Uterus (tissue), 3 donors: ENCODE measurements at regions not wholly inside any gene's neighbourhood (a gene's known extent, or its start where the extent isn't known, plus 50 kb on each side); places are given as distances from the start of the nearest gene placed in this dataset.

Experiments
- DNase-seq, 2 donors: peaks; one replicate each; pipeline ENCODE4 v3.0.0-alpha.2; 2019 to 2020
- H3K27ac ChIP-seq, 2 donors: fragments of 200-600 bp; sonication (generic); 1 replicate in 1 of 2; 2 replicates in 1 of 2; pipeline ENCODE4 v1.5.1; 2016 to 2018
- H3K27me3 ChIP-seq, 2 donors: fragments of 200-600 bp; sonication (generic); one replicate each; pipeline ENCODE4 v1.5.1; 2018 to 2019; ENCODE audit warnings: control low read depth in 1 of 2
- H3K36me3 ChIP-seq, 2 donors: fragments of 200-600 bp; sonication (generic); one replicate each; pipeline ENCODE4 v1.5.1; 2019; ENCODE audit warnings: control low read depth in 1 of 2
- H3K4me1 ChIP-seq, 2 donors: fragments of 200-600 bp; sonication (generic); one replicate each; pipeline ENCODE4 v1.5.1; 2018 to 2019; ENCODE audit warnings: control low read depth in 1 of 2
- H3K4me3 ChIP-seq, 2 donors: fragments of 200-600 bp; sonication (generic); 1 replicate in 1 of 2; 2 replicates in 1 of 2; pipeline ENCODE4 v1.5.1; 2018 to 2019; ENCODE audit warnings: mild to moderate bottlenecking in 1 of 2
- H3K9me3 ChIP-seq, 2 donors: fragments of 200-600 bp; sonication (generic); one replicate each; pipeline ENCODE4 v1.5.1; 2019; ENCODE audit warnings: control low read depth in 1 of 2
- POLR2A ChIP-seq, 2 donors: fragments of 450-650 bp; IDR thresholded peaks; one replicate each; pipeline ENCODE4 v1.6.1; 2016; ENCODE audit warnings: antibody characterized with exemption in 2 of 2, mild to moderate bottlenecking in 1 of 2, moderate library complexity in 1 of 2
- intact Hi-C: fragments of 100-400 bp; cut with DNase I; formaldehyde crosslinking; loops from one replicate; pipeline ENCODE4 v1.15.1; 2023; ENCODE audit warnings: low total_unique reads
- TF ChIP-seq, protein P1 (sequence below), 4 experiments: fragments of 200-600 bp in 2 of 4; fragments of 450-650 bp in 2 of 4; sonication (generic) in 2 of 4; IDR thresholded peaks; one replicate each; pipeline ENCODE4 v1.5.1; 2016 to 2019; ENCODE audit warnings: antibody characterized with exemption in 4 of 4, mild to moderate bottlenecking in 2 of 4, moderate library complexity in 1 of 4
- donor health status: DM: yes; HTN: yes; CAD: no.

GRCh38 chr5:57627661-57628060 lies 145.1 kb upstream of the ACTBL2 start:
- Histone ChIP-seq H3K36me3 (no peaks in the 10 kb centered on the region), H3K4me1 (no peaks in the 10 kb centered on the region), H3K9me3 (no peaks in the 10 kb centered on the region), H3K27me3 (no peaks in the 10 kb centered on the region), H3K4me3 (no peak overlapping the region), H3K27ac (no peak overlapping the region)
- intact Hi-C loops, result no loop called here
- no peak for TF ChIP-seq POLR2A (IDR thresholded peaks at IDR 0.05)
- TF ChIP-seq, protein P1, sequence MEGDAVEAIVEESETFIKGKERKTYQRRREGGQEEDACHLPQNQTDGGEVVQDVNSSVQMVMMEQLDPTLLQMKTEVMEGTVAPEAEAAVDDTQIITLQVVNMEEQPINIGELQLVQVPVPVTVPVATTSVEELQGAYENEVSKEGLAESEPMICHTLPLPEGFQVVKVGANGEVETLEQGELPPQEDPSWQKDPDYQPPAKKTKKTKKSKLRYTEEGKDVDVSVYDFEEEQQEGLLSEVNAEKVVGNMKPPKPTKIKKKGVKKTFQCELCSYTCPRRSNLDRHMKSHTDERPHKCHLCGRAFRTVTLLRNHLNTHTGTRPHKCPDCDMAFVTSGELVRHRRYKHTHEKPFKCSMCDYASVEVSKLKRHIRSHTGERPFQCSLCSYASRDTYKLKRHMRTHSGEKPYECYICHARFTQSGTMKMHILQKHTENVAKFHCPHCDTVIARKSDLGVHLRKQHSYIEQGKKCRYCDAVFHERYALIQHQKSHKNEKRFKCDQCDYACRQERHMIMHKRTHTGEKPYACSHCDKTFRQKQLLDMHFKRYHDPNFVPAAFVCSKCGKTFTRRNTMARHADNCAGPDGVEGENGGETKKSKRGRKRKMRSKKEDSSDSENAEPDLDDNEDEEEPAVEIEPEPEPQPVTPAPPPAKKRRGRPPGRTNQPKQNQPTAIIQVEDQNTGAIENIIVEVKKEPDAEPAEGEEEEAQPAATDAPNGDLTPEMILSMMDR (IDR thresholded peaks at IDR 0.05), result no peak
- DNase-seq, result no peak

DNA sequence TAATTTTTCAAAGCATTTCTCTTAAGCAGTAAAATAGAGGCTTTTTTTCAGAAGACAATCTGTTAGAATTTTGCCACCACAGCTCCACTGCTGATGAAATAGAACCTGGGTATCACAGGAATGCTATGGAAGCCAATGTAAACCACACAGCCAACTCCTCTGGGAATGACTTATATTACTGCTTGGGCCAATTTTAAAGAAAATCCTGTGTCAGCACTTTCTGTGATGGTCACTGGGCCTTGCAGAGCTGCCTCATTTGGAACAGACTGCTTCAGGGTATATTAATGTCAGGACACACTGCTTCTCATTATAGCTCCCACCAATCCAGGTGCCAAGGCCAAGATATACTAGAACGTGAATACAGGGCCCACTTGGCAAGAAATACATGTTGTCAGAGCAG lies 144.1 kb upstream of the ACTBL2 start:
- TF ChIP-seq, protein P1 (IDR thresholded peaks at IDR 0.05), result no peak
- TF ChIP-seq POLR2A (IDR thresholded peaks at IDR 0.05), result no peak
- Histone ChIP-seq H3K4me3 (no peak overlapping the region), H3K9me3 (no peaks in the 10 kb centered on the region), H3K27ac (no peak overlapping the region), H3K27me3 (no peaks in the 10 kb centered on the region), H3K36me3 (no peaks in the 10 kb centered on the region), H3K4me1 (no peaks in the 10 kb centered on the region)
- intact Hi-C loops, result no loop called here
- DNase-seq, result no peak

DNA sequence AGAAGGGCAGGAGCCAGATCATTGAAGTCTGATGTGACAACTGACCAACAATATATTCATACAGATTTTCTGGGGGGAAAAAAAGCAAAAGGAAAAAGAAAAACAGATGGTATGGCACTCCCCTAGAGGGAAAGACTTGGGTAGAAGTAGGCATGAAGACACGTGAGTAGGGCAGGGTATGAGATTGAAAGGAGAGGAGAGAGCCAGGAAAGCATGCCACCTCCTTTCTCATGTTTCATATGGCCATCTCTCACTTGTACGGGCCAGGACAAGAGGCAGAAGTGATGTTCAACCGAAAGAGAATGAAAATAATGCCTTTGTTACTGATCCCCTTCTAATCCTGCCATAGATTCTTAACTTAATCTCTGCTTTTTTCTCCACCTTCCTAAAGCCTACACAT lies 139.0 kb upstream of the ACTBL2 start:
- no peak for DNase-seq
- TF ChIP-seq, protein P1 (IDR thresholded peaks at IDR 0.05), result no peak
- TF ChIP-seq POLR2A (IDR thresholded peaks at IDR 0.05), result no peak
- Histone ChIP-seq H3K9me3 (no peaks in the 10 kb centered on the region), H3K27ac (no peak overlapping the region), H3K27me3 (no peaks in the 10 kb centered on the region), H3K36me3 (no peaks in the 10 kb centered on the region), H3K4me1 (no peaks in the 10 kb centered on the region), H3K4me3 (no peak overlapping the region)
- intact Hi-C loops, result no loop called here

DNA sequence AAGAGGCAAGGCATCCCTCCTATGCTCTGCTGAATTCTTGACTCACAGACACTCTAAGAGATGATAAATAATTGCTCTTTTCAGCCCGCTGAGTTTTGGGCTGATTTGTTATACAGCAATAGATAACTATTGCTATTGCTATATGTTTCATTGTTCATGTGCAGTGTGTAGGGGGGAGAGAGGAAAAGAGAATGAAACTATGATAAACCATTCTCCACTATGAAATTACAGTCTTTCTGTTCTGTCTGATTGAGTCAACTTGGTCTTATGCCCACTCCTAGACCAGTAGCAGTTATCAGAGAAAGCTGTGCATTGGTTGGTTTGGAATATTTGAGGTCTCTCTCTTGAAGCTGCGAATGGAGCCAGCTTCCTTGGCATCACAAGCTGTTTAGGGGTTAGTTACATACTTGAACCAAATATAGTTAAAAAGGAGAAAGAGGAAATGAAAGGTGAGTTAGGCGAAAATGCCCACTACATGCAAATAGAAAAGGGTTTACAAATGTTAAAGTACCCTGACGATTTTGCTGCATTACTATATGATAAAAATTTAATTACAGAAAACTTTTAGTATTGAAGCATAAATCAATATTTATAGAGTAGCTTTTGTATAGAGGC lies 136.3 kb upstream of the ACTBL2 start:
- no peak for TF ChIP-seq POLR2A (IDR thresholded peaks at IDR 0.05)
- TF ChIP-seq, protein P1 (IDR thresholded peaks at IDR 0.05), result no peak
- no peaks in the 10 kb centered on the region for H3K36me3 ChIP-seq
- H3K27ac ChIP-seq, result no peak overlapping the region
- DNase-seq, result no peak
- no peaks in the 10 kb centered on the region for H3K9me3 ChIP-seq
- intact Hi-C loops, result no loop called here
- no peaks in the 10 kb centered on the region for H3K4me1 ChIP-seq
- H3K27me3 ChIP-seq, result no peaks in the 10 kb centered on the region
- no peak overlapping the region for H3K4me3 ChIP-seq

- intact Hi-C loops, result no loop called here
- H3K27ac ChIP-seq, result no peak overlapping the region
These were observed 131.1 kb upstream of the ACTBL2 start for GRCh38 chr5:57613741-57614140.

More at GRCh38 chr5:57613741-57614140, 131.1 kb upstream of the ACTBL2 start:
- no peaks in the 10 kb centered on the region for H3K27me3 ChIP-seq
- H3K4me1 ChIP-seq, result no peaks in the 10 kb centered on the region
- TF ChIP-seq, protein P1 (IDR thresholded peaks at IDR 0.05), result no peak
- no peak for TF ChIP-seq POLR2A (IDR thresholded peaks at IDR 0.05)
- no peaks in the 10 kb centered on the region for H3K36me3 ChIP-seq
- no peak overlapping the region for H3K4me3 ChIP-seq
- no peak for DNase-seq
- no peaks in the 10 kb centered on the region for H3K9me3 ChIP-seq
